IMR-90 (cell line): ENCODE measurements at regions not wholly inside any gene's neighbourhood (a gene's known extent, or its start where the extent isn't known, plus 50 kb on each side); places are given as distances from the start of the nearest gene placed in this dataset.

Experiments used
- ATAC-seq: fragments of 200-7000 bp; cut with Tn5 transposase; 2 replicates; pipeline ENCODE4 v1.9.1; 2020; ENCODE audit warnings: low read depth, mild to moderate bottlenecking, moderate library complexity
- BruUV-seq: library from RNA; stranded (reverse); fragments of 400-500 nt; replicated peaks from 2 replicates; lab custom pipeline; 2021; lab: Mats Ljungman, UMichigan
- CTCF ChIA-PET: fragments of 300-600 bp; formaldehyde crosslinking; extraction: SDS; loops from one replicate; lab custom pipeline; 2021; ENCODE audit warnings: antibody characterized with exemption; lab: Yijun Ruan, JAX
- POLR2A ChIA-PET: fragments of 300-600 bp; sonication (Branson Sonifier 250); formaldehyde crosslinking; loops from one replicate; lab custom pipeline; 2022; ENCODE audit warnings: antibody characterized with exemption; ENCODE audit not compliant: unreplicated experiment; lab: Charles Lee
- DNase-seq: peaks from one replicate; pipeline ENCODE4 v3.0.0; 2013
- H2AFZ ChIP-seq: replicated peaks from 2 replicates; pipeline ENCODE3; 2013; ENCODE audit warnings: low read length, mild to moderate bottlenecking; ENCODE audit not compliant: poor library complexity
- H2AK5ac ChIP-seq: 2 replicates; pipeline ENCODE4 v1.6.1; 2013; ENCODE audit warnings: low read depth, low read length, inconsistent platforms
- H2AK9ac ChIP-seq: replicated peaks from 2 replicates; pipeline ENCODE3; 2013; ENCODE audit warnings: mild to moderate bottlenecking, low read depth, low read length, moderate library complexity; ENCODE audit not compliant: poor library complexity
- H2BK120ac ChIP-seq: 2 replicates; pipeline ENCODE4 v1.6.1; 2013; ENCODE audit warnings: low read depth, low read length, inconsistent platforms
- H2BK15ac ChIP-seq: 3 replicates; pipeline ENCODE4 v1.6.1; 2013; ENCODE audit warnings: low read depth, low read length, inconsistent platforms
- H2BK20ac ChIP-seq: 2 replicates; pipeline ENCODE4 v1.6.1; 2013; ENCODE audit warnings: low read depth, mild to moderate bottlenecking, inconsistent platforms, low read length, moderate library complexity
- H2BK5ac ChIP-seq: 2 replicates; pipeline ENCODE4 v1.6.1; 2013; ENCODE audit warnings: mild to moderate bottlenecking, low read depth, low read length, inconsistent platforms; ENCODE audit not compliant: poor library complexity, severe bottlenecking
- H3K14ac ChIP-seq: replicated peaks from 2 replicates; pipeline ENCODE4 v1.6.1; 2013; ENCODE audit warnings: low read depth, low read length, inconsistent platforms
- H3K18ac ChIP-seq: 2 replicates; pipeline ENCODE4 v1.6.1; 2013; ENCODE audit warnings: low read depth, low read length, control low read depth
- H3K23ac ChIP-seq: 2 replicates; pipeline ENCODE4 v1.6.1; 2013; ENCODE audit warnings: low read depth, low read length, inconsistent platforms
- H3K27ac ChIP-seq: 2 replicates; pipeline ENCODE4 v1.5.1; 2013; ENCODE audit warnings: mild to moderate bottlenecking, control low read depth, low read length; ENCODE audit not compliant: insufficient read depth
- H3K27me3 ChIP-seq: 2 replicates; pipeline ENCODE4 v1.6.1; 2013; ENCODE audit warnings: low read length; ENCODE audit not compliant: control insufficient read depth, insufficient read depth
- H3K36me3 ChIP-seq: 2 replicates; pipeline ENCODE4 v1.6.1; 2013; ENCODE audit warnings: low read length, mixed read lengths; ENCODE audit not compliant: control insufficient read depth, insufficient read depth
- H3K4ac ChIP-seq: 2 replicates; pipeline ENCODE4 v1.6.1; 2013; ENCODE audit warnings: low read depth, low read length, inconsistent platforms
- H3K4me1 ChIP-seq: 2 replicates; pipeline ENCODE4 v1.6.1; 2013; ENCODE audit warnings: low read length, mixed read lengths; ENCODE audit not compliant: control insufficient read depth, insufficient read depth
- H3K4me2 ChIP-seq: 2 replicates; pipeline ENCODE4 v1.6.1; 2013; ENCODE audit warnings: low read depth, mild to moderate bottlenecking, control low read depth, low read length, moderate library complexity
- H3K4me3 ChIP-seq: 2 replicates; pipeline ENCODE4 v1.5.1; 2013; ENCODE audit warnings: low read depth, mild to moderate bottlenecking, control low read depth, low read length, moderate library complexity; ENCODE audit not compliant: insufficient read depth
- H3K56ac ChIP-seq: 2 replicates; pipeline ENCODE4 v1.6.1; 2013; ENCODE audit warnings: low read length, inconsistent platforms; ENCODE audit not compliant: insufficient read depth; ENCODE audit errors: extremely low read depth
- H3K79me1 ChIP-seq, 2 experiments: 2 replicates each; pipeline ENCODE4 v1.6.1; 2013; ENCODE audit warnings: low read length in 2 of 2, inconsistent platforms in 1 of 2, low read depth in 1 of 2
- H3K9ac ChIP-seq: 2 replicates; pipeline ENCODE4 v1.6.1; 2013; ENCODE audit warnings: low read depth, low read length, control low read depth
- H3K9me1 ChIP-seq: 2 replicates; pipeline ENCODE4 v1.6.1; 2013; ENCODE audit warnings: low read length, inconsistent platforms; ENCODE audit not compliant: insufficient read depth
- H3K9me3 ChIP-seq: 2 replicates; pipeline ENCODE4 v1.6.1; 2013; ENCODE audit warnings: low read length; ENCODE audit not compliant: control insufficient read depth, insufficient read depth
- H4K20me1 ChIP-seq: 2 replicates; pipeline ENCODE4 v1.6.1; 2013; ENCODE audit warnings: low read length, inconsistent platforms; ENCODE audit not compliant: insufficient read depth
- H4K5ac ChIP-seq: 2 replicates; pipeline ENCODE4 v1.6.1; 2013; ENCODE audit warnings: mild to moderate bottlenecking, low read depth, low read length, control low read depth
- H4K8ac ChIP-seq, 2 experiments: 2 replicates each; pipeline ENCODE4 v1.6.1; 2013; ENCODE audit warnings: low read depth in 2 of 2, low read length in 2 of 2, control low read depth in 1 of 2, inconsistent platforms in 1 of 2
- H4K91ac ChIP-seq: 2 replicates; pipeline ENCODE4 v1.6.1; 2013; ENCODE audit warnings: low read depth, low read length, inconsistent platforms; ENCODE audit not compliant: insufficient read depth
- BHLHE40 ChIP-seq: fragments of 150-350 bp; IDR thresholded peaks from 2 replicates; pipeline ENCODE4 v1.6.1; 2016; ENCODE audit warnings: mild to moderate bottlenecking, low read depth, low read length
- CEBPB ChIP-seq: IDR thresholded peaks from 2 replicates; pipeline ENCODE4 v1.6.1; 2012; ENCODE audit warnings: low read depth, low read length, improper control_type of control experiment
- CHD1 ChIP-seq: IDR thresholded peaks from 2 replicates; pipeline ENCODE4 v1.6.1; 2012; ENCODE audit warnings: low read depth, low read length, improper control_type of control experiment
- CTCF ChIP-seq: conservative IDR thresholded peaks from 2 replicates; pipeline ENCODE4 v1.5.1; 2012; ENCODE audit warnings: mild to moderate bottlenecking, low read depth, low read length, improper control_type of control experiment
- ELK1 ChIP-seq: fragments of 150-350 bp; IDR thresholded peaks from 2 replicates; pipeline ENCODE4 v1.6.1; 2016; ENCODE audit warnings: low read depth, mild to moderate bottlenecking, low read length, moderate library complexity, borderline replicate concordance
- FOS ChIP-seq: fragments of 150-350 bp; IDR thresholded peaks from 2 replicates; pipeline ENCODE4 v1.6.1; 2016; ENCODE audit warnings: low read depth, low read length
- MAFK ChIP-seq: IDR thresholded peaks from 2 replicates; pipeline ENCODE4 v1.6.1; 2012; ENCODE audit warnings: low read depth, low read length, improper control_type of control experiment
- MAZ ChIP-seq: IDR thresholded peaks from 2 replicates; pipeline ENCODE4 v1.6.1; 2012; ENCODE audit warnings: low read depth, mild to moderate bottlenecking, low read length, improper control_type of control experiment, moderate library complexity, borderline replicate concordance
- MXI1 ChIP-seq: IDR thresholded peaks from 2 replicates; pipeline ENCODE4 v1.6.1; 2012; ENCODE audit warnings: low read depth, mild to moderate bottlenecking, low read length, moderate library complexity, borderline replicate concordance
- NFE2L2 ChIP-seq: fragments of 150-350 bp; IDR thresholded peaks from 2 replicates; pipeline ENCODE4 v1.6.1; 2016; ENCODE audit warnings: low read depth, mild to moderate bottlenecking, low read length
- POLR2A ChIP-seq: IDR thresholded peaks from 2 replicates; pipeline ENCODE4 v1.6.1; 2012; ENCODE audit warnings: mild to moderate bottlenecking, low read depth, low read length
- RAD21 ChIP-seq: IDR thresholded peaks from 2 replicates; pipeline ENCODE4 v1.6.1; 2012; ENCODE audit warnings: low read length, improper control_type of control experiment
- RCOR1 ChIP-seq: IDR thresholded peaks from 2 replicates; pipeline ENCODE4 v1.6.1; 2012; ENCODE audit warnings: mild to moderate bottlenecking, low read length, improper control_type of control experiment; ENCODE audit not compliant: insufficient replicate concordance
- RFX5 ChIP-seq: IDR thresholded peaks from 2 replicates; pipeline ENCODE4 v1.8.0; 2012; ENCODE audit warnings: low read depth, mild to moderate bottlenecking, low read length, moderate library complexity
- SMC3 ChIP-seq: fragments of 150-350 bp; IDR thresholded peaks from 2 replicates; pipeline ENCODE4 v1.6.1; 2016; ENCODE audit warnings: low read depth, mild to moderate bottlenecking, antibody characterized with exemption, low read length, moderate library complexity
- USF2 ChIP-seq: fragments of 150-350 bp; IDR thresholded peaks from 2 replicates; pipeline ENCODE4 v1.6.1; 2017; ENCODE audit warnings: mild to moderate bottlenecking, antibody characterized with exemption, low read length, low read depth
- WGBS, 2 experiments: methylation state at CpG; one replicate each; pipeline versions ENCODE4 v1.1.5 to v1.1.7; 2013; ENCODE audit warnings: missing lambda C conversion rate in 2 of 2; ENCODE audit not compliant: insufficient read length in 1 of 2; ENCODE audit errors: extremely low coverage in 2 of 2; 5-methylcytosine and 5-hydroxymethylcytosine counted together
- dilution Hi-C: fragments of 300-500 bp; cut with HindIII; formaldehyde crosslinking; loops from one replicate; pipeline ENCODE4 v1.14.3; 2018; ENCODE audit warnings: low sequenced_read_pairs; ENCODE audit not compliant: unreplicated experiment
- in situ Hi-C: fragments of 300-500 bp; cut with MboI; formaldehyde crosslinking; loops from 3 replicates; pipeline ENCODE4 v1.14.3; 2019; ENCODE audit warnings: low sequenced_read_pairs, inconsistent platforms, mixed read lengths
- intact Hi-C: fragments of 100-400 bp; cut with micrococcal nuclease; formaldehyde crosslinking; loops from 2 replicates; pipeline ENCODE4 v1.10.0; 2022

- H4K8ac ChIP-seq: no peak overlapping the region
- H3K9me3 ChIP-seq: no peaks in the 10 kb centered on the region; the same call in 1 of the 2 replicates
- intact Hi-C loops: no loop called here
- H2AK9ac ChIP-seq: no peak overlapping the region
- dilution Hi-C loops: no loop called here
- H3K27me3 ChIP-seq: no peaks in the 10 kb centered on the region
- 0 out of 2 replicates have a peak overlapping the region, but pooled peaks have one; percentile 3 for H2BK20ac ChIP-seq
- no peak overlapping the region for H2AFZ ChIP-seq
- no peak overlapping the region for H3K4me3 ChIP-seq
- ATAC-seq (no peak), DNase-seq (no peak)
- peaks cover 5% of the 10 kb centered on the region for H3K4me1 ChIP-seq
- no peak overlapping the region for H3K4me2 ChIP-seq
- H4K91ac ChIP-seq: no peak overlapping the region
- H4K5ac ChIP-seq: no peak overlapping the region
- no peak overlapping the region for H3K4ac ChIP-seq
- H4K20me1 ChIP-seq: no peaks in the 10 kb centered on the region
- TF ChIP-seq CEBPB (no peak), MXI1 (no peak), RFX5 (no peak), CTCF (no peak), CHD1 (no peak), NFE2L2 (no peak), MAFK (no peak), POLR2A (no peak), BHLHE40 (no peak), MAZ (no peak), RCOR1 (no peak), FOS (no peak), ELK1 (no peak), SMC3 (no peak), USF2 (no peak), RAD21 (no peak)
- BruUV-seq: no TSS peak
- CTCF ChIA-PET: no interaction called here
- POLR2A ChIA-PET: no interaction called here
- peaks cover 3% of the 10 kb centered on the region for H3K9me1 ChIP-seq
- H3K9ac ChIP-seq: no peak overlapping the region
- H2BK5ac ChIP-seq: no peak overlapping the region
- H3K18ac ChIP-seq: no peak overlapping the region
- in situ Hi-C loops: no loop called here
- no peaks in the 10 kb centered on the region for H3K79me1 ChIP-seq
- H3K27ac ChIP-seq: no peak overlapping the region
- no CpG with 5 or more reads among the region's 1 CpG for WGBS, 2 experiments
- H2BK120ac ChIP-seq: no peak overlapping the region
- no peak overlapping the region for H3K14ac ChIP-seq
- no peak overlapping the region for H2BK15ac ChIP-seq
- no peak overlapping the region for H3K56ac ChIP-seq
- H2AK5ac ChIP-seq: no peak overlapping the region
- no peak overlapping the region for H3K23ac ChIP-seq
- H3K36me3 ChIP-seq: no peaks in the 10 kb centered on the region
Measured at GRCh38 chr10:4427532-4427931, 398.5 kb upstream of the AKR1E2 start.
